WTC11 (cell line): ENCODE measurements at regions not wholly inside any gene's neighbourhood (a gene's known extent, or its start where the extent isn't known, plus 50 kb on each side); places are given as distances from the start of the nearest gene placed in this dataset.

Source experiments
- ATAC-seq: fragments of 200-7000 bp; cut with Tn5 transposase; 2 replicates; pipeline ENCODE4 v1.10.0; 2021; ENCODE audit warnings: mild to moderate bottlenecking, moderate library complexity
- CTCF ChIA-PET: fragments of 300-600 bp; sonication (Branson Sonifier 250); formaldehyde crosslinking; loops from one replicate; lab custom pipeline; 2021; ENCODE audit warnings: antibody characterized with exemption; lab: Charles Lee
- POLR2A ChIA-PET: fragments of 350-600 bp; sonication (Branson Sonifier 250); formaldehyde crosslinking; loops from one replicate; lab custom pipeline; 2021; ENCODE audit warnings: antibody characterized with exemption; lab: Charles Lee
- DNase-seq: peaks from one replicate; pipeline ENCODE4 v3.0.0; 2021; ENCODE audit warnings: low spot score
- H3K27ac Mint-ChIP-seq: 2 replicates; pipeline ENCODE4 v1.8.0; 2021; ENCODE audit warnings: mixed read lengths
- H3K27me3 Mint-ChIP-seq: 2 replicates; pipeline ENCODE4 v1.8.0; 2021; ENCODE audit warnings: low read depth, mild to moderate bottlenecking, moderate library complexity, mixed read lengths
- H3K36me3 Mint-ChIP-seq: 2 replicates; pipeline ENCODE4 v1.8.0; 2021; ENCODE audit warnings: mixed read lengths
- H3K4me1 Mint-ChIP-seq: 2 replicates; pipeline ENCODE4 v1.8.0; 2022; ENCODE audit warnings: mixed read lengths
- H3K4me3 Mint-ChIP-seq: 2 replicates; pipeline ENCODE4 v1.8.0; 2021; ENCODE audit warnings: mild to moderate bottlenecking, moderate library complexity, mixed read lengths
- H3K9me3 Mint-ChIP-seq: 2 replicates; pipeline ENCODE4 v1.8.0; 2021; ENCODE audit warnings: mixed read lengths
- GABPB1 ChIP-seq: sonication (generic); formaldehyde crosslinking; IDR thresholded peaks from 2 replicates; pipeline ENCODE4 v1.8.1; 2023; ENCODE audit warnings: mild to moderate bottlenecking, missing genetic modification reagents
- GRHL2 ChIP-seq: fragments of 250-450 bp; sonication (Bioruptor Pico); IDR thresholded peaks from 2 replicates; pipeline ENCODE4 v1.8.0; 2022; ENCODE audit warnings: mild to moderate bottlenecking, moderate library complexity; ENCODE audit not compliant: insufficient replicate concordance, severe bottlenecking
- HMGA2 ChIP-seq: fragments of 250-450 bp; sonication (Bioruptor Pico); IDR thresholded peaks from 2 replicates; pipeline ENCODE4 v1.4.0; 2021; ENCODE audit warnings: mild to moderate bottlenecking, moderate library complexity
- MYBL2 ChIP-seq: sonication (generic); formaldehyde crosslinking; IDR thresholded peaks from 2 replicates; pipeline ENCODE4 v1.8.1; 2023; ENCODE audit warnings: mild to moderate bottlenecking, moderate library complexity, missing genetic modification reagents
- NFYB ChIP-seq: sonication (generic); formaldehyde crosslinking; conservative IDR thresholded peaks from 2 replicates; pipeline ENCODE4 v1.8.0; 2022; ENCODE audit warnings: low read depth, missing genetic modification reagents
- NR3C1 ChIP-seq: sonication (generic); formaldehyde crosslinking; conservative IDR thresholded peaks from 2 replicates; pipeline ENCODE4 v1.8.1; 2023; ENCODE audit warnings: low read depth, mild to moderate bottlenecking, missing genetic modification reagents
- RELA ChIP-seq: sonication (generic); formaldehyde crosslinking; IDR thresholded peaks from 2 replicates; pipeline ENCODE4 v1.8.1; 2022; ENCODE audit warnings: missing genetic modification reagents, mild to moderate bottlenecking, borderline replicate concordance
- RORB ChIP-seq: fragments of 250-450 bp; sonication (Bioruptor Pico); IDR thresholded peaks from 2 replicates; pipeline ENCODE4 v1.9.0; 2021; ENCODE audit warnings: mild to moderate bottlenecking
- SMAD3 ChIP-seq: sonication (generic); formaldehyde crosslinking; IDR thresholded peaks from 2 replicates; pipeline ENCODE4 v1.8.0; 2022; ENCODE audit warnings: missing genetic modification reagents, mild to moderate bottlenecking, borderline replicate concordance
- SP1 ChIP-seq: sonication (generic); formaldehyde crosslinking; conservative IDR thresholded peaks from 2 replicates; pipeline ENCODE4 v1.8.1; 2022; ENCODE audit warnings: missing genetic modification reagents
- TEAD1 ChIP-seq: sonication (generic); formaldehyde crosslinking; IDR thresholded peaks from 2 replicates; pipeline ENCODE4 v1.8.0; 2022; ENCODE audit warnings: mild to moderate bottlenecking, missing genetic modification reagents
- TP53 ChIP-seq: sonication (generic); formaldehyde crosslinking; IDR thresholded peaks from 2 replicates; pipeline ENCODE4 v1.8.1; 2023; ENCODE audit warnings: mild to moderate bottlenecking, missing genetic modification reagents
- ZBTB21 ChIP-seq: sonication (generic); formaldehyde crosslinking; IDR thresholded peaks from 2 replicates; pipeline ENCODE4 v1.8.1; 2023; ENCODE audit warnings: mild to moderate bottlenecking, missing genetic modification reagents, borderline replicate concordance
- ZNF232 ChIP-seq: sonication (generic); formaldehyde crosslinking; IDR thresholded peaks from 2 replicates; pipeline ENCODE4 v1.8.0; 2022; ENCODE audit warnings: mild to moderate bottlenecking, missing genetic modification reagents
- ZNF423 ChIP-seq: fragments of 250-450 bp; sonication (Bioruptor Pico); IDR thresholded peaks from 2 replicates; pipeline ENCODE4 v2.1.2; 2022; ENCODE audit warnings: mild to moderate bottlenecking, moderate library complexity
- TF ChIP-seq, protein P1 (sequence below): sonication (generic); formaldehyde crosslinking; IDR thresholded peaks from 2 replicates; pipeline ENCODE4 v1.8.0; 2022; ENCODE audit warnings: mild to moderate bottlenecking, missing genetic modification reagents
- TF ChIP-seq, protein P2 (sequence below): sonication (generic); formaldehyde crosslinking; IDR thresholded peaks from 2 replicates; pipeline ENCODE4 v1.8.1; 2023; ENCODE audit warnings: mild to moderate bottlenecking, missing genetic modification reagents
- TF ChIP-seq, protein P3 (sequence below): sonication (generic); formaldehyde crosslinking; IDR thresholded peaks from 2 replicates; pipeline ENCODE4 v1.8.1; 2022; ENCODE audit warnings: mild to moderate bottlenecking, missing genetic modification reagents, moderate library complexity, borderline replicate concordance
- TF ChIP-seq, protein P4 (sequence below): sonication (generic); formaldehyde crosslinking; IDR thresholded peaks from 2 replicates; pipeline ENCODE4 v1.8.1; 2022; ENCODE audit warnings: mild to moderate bottlenecking, moderate library complexity, missing genetic modification reagents
- TF ChIP-seq, protein P5 (sequence below): fragments of 250-450 bp; sonication (Bioruptor Pico); IDR thresholded peaks from 2 replicates; pipeline ENCODE4 v1.9.0; 2021; ENCODE audit warnings: mild to moderate bottlenecking
- TF ChIP-seq, protein P6 (sequence below): fragments of 200-600 bp; IDR thresholded peaks from 2 replicates; pipeline ENCODE4 v1.8.0; 2022; ENCODE audit warnings: antibody characterized with exemption
- TF ChIP-seq, protein P7 (sequence below): sonication (generic); formaldehyde crosslinking; IDR thresholded peaks from 2 replicates; pipeline ENCODE4 v1.8.0; 2023; ENCODE audit warnings: missing genetic modification reagents, mild to moderate bottlenecking, borderline replicate concordance

DNA sequence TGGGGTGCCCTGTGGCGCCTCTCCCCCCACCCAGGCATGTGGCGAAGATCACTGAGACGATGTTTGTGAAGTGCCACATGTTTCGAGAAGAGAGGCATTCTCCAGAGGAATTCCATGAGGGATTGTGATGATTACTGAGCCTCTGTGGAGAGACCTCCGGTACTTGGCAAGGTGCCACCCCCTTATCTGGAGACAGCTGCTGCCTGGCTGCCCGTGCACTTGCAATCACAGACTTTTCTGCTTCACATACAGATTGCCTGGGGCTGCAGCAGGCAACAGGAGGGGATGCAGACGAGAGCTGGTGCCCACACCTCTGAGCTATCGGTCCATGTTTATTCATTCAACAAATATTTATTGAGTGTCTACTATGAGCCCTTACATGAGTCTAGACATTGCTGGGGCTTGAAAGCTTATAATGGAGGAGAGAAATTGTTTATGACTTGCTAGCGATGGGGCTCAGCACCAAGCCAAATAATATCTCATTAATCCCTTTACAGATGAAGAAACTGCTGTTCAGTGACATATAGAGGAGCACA is 317.2 kb upstream of the ZFHX3 start:
- ATAC-seq (no peak), DNase-seq (no peak)
- no peaks in the 10 kb centered on the region for H3K9me3 Mint-ChIP-seq
- CTCF ChIA-PET = interaction anchor here (0.5 kb wide), 1 partner anchor 150 kb away, joined by 3 read pairs; no protein-coding TSS in a partner anchor
- no peak overlapping the region for H3K4me3 Mint-ChIP-seq
- no peaks in the 10 kb centered on the region for H3K4me1 Mint-ChIP-seq
- POLR2A ChIA-PET = no interaction called here
- no peak overlapping the region for H3K27ac Mint-ChIP-seq
- TF ChIP-seq RORB = no peak
- no peak for TF ChIP-seq ZNF232 (CRISPR knock-in tag)
- TF ChIP-seq, protein P1, sequence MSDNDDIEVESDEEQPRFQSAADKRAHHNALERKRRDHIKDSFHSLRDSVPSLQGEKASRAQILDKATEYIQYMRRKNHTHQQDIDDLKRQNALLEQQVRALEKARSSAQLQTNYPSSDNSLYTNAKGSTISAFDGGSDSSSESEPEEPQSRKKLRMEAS = no peak
- TF ChIP-seq MYBL2 (CRISPR knock-in tag) = no peak
- H3K36me3 Mint-ChIP-seq = no peaks in the 10 kb centered on the region
- no peaks in the 10 kb centered on the region for H3K27me3 Mint-ChIP-seq

DNA sequence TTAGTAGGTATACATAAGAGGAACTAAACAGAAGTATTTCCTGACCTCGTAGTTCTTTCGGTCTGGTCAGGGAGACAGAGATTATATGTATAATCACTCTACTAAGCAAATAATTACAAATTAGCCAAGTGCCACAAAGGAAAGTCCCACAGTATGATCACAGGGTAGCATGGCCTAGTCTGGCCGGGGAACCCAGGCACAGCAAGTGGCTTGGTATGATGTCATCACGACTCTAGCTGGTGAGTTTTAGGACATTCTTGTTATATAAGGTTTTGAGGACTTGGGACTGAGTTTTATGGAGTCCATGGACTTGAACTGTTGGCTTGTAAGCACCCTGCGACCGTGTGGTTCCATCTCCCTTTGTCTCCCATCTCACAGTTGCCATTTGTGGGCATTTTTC is 316.5 kb upstream of the ZFHX3 start:
- Mint-ChIP-seq H3K9me3 (no peaks in the 10 kb centered on the region), H3K36me3 (no peaks in the 10 kb centered on the region), H3K27me3 (no peaks in the 10 kb centered on the region), H3K4me1 (no peaks in the 10 kb centered on the region), H3K4me3 (no peak overlapping the region), H3K27ac (no peak overlapping the region)
- ChIA-PET POLR2A (no interaction called here), CTCF (interaction anchor here (1.0 kb wide), 1 partner anchor 671 kb away, joined by 4 read pairs; no protein-coding TSS in a partner anchor)
- no peak for DNase-seq
- no peak for ATAC-seq
- no peak for TF ChIP-seq GRHL2 (CRISPR knock-in tag)
- no peak for TF ChIP-seq SMAD3 (CRISPR knock-in tag)
- TF ChIP-seq, protein P2, sequence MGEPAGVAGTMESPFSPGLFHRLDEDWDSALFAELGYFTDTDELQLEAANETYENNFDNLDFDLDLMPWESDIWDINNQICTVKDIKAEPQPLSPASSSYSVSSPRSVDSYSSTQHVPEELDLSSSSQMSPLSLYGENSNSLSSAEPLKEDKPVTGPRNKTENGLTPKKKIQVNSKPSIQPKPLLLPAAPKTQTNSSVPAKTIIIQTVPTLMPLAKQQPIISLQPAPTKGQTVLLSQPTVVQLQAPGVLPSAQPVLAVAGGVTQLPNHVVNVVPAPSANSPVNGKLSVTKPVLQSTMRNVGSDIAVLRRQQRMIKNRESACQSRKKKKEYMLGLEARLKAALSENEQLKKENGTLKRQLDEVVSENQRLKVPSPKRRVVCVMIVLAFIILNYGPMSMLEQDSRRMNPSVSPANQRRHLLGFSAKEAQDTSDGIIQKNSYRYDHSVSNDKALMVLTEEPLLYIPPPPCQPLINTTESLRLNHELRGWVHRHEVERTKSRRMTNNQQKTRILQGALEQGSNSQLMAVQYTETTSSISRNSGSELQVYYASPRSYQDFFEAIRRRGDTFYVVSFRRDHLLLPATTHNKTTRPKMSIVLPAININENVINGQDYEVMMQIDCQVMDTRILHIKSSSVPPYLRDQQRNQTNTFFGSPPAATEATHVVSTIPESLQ (CRISPR knock-in tag) = no peak
- TF ChIP-seq, protein P3, sequence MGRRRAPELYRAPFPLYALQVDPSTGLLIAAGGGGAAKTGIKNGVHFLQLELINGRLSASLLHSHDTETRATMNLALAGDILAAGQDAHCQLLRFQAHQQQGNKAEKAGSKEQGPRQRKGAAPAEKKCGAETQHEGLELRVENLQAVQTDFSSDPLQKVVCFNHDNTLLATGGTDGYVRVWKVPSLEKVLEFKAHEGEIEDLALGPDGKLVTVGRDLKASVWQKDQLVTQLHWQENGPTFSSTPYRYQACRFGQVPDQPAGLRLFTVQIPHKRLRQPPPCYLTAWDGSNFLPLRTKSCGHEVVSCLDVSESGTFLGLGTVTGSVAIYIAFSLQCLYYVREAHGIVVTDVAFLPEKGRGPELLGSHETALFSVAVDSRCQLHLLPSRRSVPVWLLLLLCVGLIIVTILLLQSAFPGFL (CRISPR knock-in tag) = no peak
- TF ChIP-seq TP53 (CRISPR knock-in tag) = no peak
- TF ChIP-seq ZNF423 (CRISPR knock-in tag) = no peak
- TF ChIP-seq, protein P4, sequence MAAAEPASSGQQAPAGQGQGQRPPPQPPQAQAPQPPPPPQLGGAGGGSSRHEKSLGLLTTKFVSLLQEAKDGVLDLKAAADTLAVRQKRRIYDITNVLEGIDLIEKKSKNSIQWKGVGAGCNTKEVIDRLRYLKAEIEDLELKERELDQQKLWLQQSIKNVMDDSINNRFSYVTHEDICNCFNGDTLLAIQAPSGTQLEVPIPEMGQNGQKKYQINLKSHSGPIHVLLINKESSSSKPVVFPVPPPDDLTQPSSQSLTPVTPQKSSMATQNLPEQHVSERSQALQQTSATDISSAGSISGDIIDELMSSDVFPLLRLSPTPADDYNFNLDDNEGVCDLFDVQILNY (CRISPR knock-in tag) = no peak
- no peak for TF ChIP-seq NFYB (CRISPR knock-in tag)
- TF ChIP-seq, protein P5, sequence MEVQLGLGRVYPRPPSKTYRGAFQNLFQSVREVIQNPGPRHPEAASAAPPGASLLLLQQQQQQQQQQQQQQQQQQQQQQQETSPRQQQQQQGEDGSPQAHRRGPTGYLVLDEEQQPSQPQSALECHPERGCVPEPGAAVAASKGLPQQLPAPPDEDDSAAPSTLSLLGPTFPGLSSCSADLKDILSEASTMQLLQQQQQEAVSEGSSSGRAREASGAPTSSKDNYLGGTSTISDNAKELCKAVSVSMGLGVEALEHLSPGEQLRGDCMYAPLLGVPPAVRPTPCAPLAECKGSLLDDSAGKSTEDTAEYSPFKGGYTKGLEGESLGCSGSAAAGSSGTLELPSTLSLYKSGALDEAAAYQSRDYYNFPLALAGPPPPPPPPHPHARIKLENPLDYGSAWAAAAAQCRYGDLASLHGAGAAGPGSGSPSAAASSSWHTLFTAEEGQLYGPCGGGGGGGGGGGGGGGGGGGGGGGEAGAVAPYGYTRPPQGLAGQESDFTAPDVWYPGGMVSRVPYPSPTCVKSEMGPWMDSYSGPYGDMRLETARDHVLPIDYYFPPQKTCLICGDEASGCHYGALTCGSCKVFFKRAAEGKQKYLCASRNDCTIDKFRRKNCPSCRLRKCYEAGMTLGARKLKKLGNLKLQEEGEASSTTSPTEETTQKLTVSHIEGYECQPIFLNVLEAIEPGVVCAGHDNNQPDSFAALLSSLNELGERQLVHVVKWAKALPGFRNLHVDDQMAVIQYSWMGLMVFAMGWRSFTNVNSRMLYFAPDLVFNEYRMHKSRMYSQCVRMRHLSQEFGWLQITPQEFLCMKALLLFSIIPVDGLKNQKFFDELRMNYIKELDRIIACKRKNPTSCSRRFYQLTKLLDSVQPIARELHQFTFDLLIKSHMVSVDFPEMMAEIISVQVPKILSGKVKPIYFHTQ = no peak
- TF ChIP-seq, protein P6, sequence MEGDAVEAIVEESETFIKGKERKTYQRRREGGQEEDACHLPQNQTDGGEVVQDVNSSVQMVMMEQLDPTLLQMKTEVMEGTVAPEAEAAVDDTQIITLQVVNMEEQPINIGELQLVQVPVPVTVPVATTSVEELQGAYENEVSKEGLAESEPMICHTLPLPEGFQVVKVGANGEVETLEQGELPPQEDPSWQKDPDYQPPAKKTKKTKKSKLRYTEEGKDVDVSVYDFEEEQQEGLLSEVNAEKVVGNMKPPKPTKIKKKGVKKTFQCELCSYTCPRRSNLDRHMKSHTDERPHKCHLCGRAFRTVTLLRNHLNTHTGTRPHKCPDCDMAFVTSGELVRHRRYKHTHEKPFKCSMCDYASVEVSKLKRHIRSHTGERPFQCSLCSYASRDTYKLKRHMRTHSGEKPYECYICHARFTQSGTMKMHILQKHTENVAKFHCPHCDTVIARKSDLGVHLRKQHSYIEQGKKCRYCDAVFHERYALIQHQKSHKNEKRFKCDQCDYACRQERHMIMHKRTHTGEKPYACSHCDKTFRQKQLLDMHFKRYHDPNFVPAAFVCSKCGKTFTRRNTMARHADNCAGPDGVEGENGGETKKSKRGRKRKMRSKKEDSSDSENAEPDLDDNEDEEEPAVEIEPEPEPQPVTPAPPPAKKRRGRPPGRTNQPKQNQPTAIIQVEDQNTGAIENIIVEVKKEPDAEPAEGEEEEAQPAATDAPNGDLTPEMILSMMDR = no peak
- no peak for TF ChIP-seq RELA
- TF ChIP-seq GABPB1 (CRISPR knock-in tag) = no peak
- no peak for TF ChIP-seq NR3C1 (CRISPR knock-in tag)
- no peak for TF ChIP-seq TEAD1
- no peak for TF ChIP-seq ZBTB21 (CRISPR knock-in tag)
- no peak for TF ChIP-seq HMGA2 (CRISPR knock-in tag)
- no peak for TF ChIP-seq SP1 (CRISPR knock-in tag)
- TF ChIP-seq, protein P7, sequence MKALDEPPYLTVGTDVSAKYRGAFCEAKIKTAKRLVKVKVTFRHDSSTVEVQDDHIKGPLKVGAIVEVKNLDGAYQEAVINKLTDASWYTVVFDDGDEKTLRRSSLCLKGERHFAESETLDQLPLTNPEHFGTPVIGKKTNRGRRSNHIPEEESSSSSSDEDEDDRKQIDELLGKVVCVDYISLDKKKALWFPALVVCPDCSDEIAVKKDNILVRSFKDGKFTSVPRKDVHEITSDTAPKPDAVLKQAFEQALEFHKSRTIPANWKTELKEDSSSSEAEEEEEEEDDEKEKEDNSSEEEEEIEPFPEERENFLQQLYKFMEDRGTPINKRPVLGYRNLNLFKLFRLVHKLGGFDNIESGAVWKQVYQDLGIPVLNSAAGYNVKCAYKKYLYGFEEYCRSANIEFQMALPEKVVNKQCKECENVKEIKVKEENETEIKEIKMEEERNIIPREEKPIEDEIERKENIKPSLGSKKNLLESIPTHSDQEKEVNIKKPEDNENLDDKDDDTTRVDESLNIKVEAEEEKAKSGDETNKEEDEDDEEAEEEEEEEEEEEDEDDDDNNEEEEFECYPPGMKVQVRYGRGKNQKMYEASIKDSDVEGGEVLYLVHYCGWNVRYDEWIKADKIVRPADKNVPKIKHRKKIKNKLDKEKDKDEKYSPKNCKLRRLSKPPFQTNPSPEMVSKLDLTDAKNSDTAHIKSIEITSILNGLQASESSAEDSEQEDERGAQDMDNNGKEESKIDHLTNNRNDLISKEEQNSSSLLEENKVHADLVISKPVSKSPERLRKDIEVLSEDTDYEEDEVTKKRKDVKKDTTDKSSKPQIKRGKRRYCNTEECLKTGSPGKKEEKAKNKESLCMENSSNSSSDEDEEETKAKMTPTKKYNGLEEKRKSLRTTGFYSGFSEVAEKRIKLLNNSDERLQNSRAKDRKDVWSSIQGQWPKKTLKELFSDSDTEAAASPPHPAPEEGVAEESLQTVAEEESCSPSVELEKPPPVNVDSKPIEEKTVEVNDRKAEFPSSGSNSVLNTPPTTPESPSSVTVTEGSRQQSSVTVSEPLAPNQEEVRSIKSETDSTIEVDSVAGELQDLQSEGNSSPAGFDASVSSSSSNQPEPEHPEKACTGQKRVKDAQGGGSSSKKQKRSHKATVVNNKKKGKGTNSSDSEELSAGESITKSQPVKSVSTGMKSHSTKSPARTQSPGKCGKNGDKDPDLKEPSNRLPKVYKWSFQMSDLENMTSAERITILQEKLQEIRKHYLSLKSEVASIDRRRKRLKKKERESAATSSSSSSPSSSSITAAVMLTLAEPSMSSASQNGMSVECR (CRISPR knock-in tag) = no peak
